CD4-positive, CD25-positive, alpha-beta regulatory T cell (primary cell): ENCODE measurements at regions not wholly inside any gene's neighbourhood (a gene's known extent, or its start where the extent isn't known, plus 50 kb on each side); places are given as distances from the start of the nearest gene placed in this dataset.

ENCODE experiments used
- ATAC-seq, 2 donors: fragments of 150-1000 bp; cut with Tn5 transposase; one replicate each; pipeline ENCODE4 v1.10.0; 2021; ENCODE audit warnings: low read depth in 2 of 2, moderate number of reproducible peaks in 2 of 2, moderate library complexity in 1 of 2
- DNase-seq, 3 donors: peaks; one replicate each; pipeline versions ENCODE4 v3.0.0 to v3.0.0-alpha.2; 2012 to 2022; ENCODE audit warnings: mixed read lengths in 1 of 3
- H3K27ac ChIP-seq: one replicate; pipeline ENCODE4 v1.7.0; 2013; ENCODE audit warnings: mild to moderate bottlenecking, low read length; ENCODE audit not compliant: insufficient read depth, poor library complexity, severe bottlenecking
- H3K27me3 ChIP-seq: one replicate; pipeline ENCODE4 v1.7.0; 2013; ENCODE audit warnings: low read length; ENCODE audit not compliant: control insufficient read depth, insufficient read depth
- H3K36me3 ChIP-seq: one replicate; pipeline ENCODE4 v1.7.0; 2013; ENCODE audit warnings: mild to moderate bottlenecking, low read length, moderate library complexity; ENCODE audit not compliant: control insufficient read depth, insufficient read depth
- H3K4me1 ChIP-seq: 2 replicates; pipeline ENCODE4 v1.7.0; 2013; ENCODE audit warnings: mild to moderate bottlenecking, low read length; ENCODE audit not compliant: insufficient read depth, control insufficient read depth, poor library complexity, severe bottlenecking
- H3K4me3 ChIP-seq: one replicate; pipeline ENCODE4 v1.7.0; 2013; ENCODE audit warnings: low read depth, mild to moderate bottlenecking, low read length, moderate library complexity
- H3K9me3 ChIP-seq, 2 experiments: 1 replicate in 1 of 2; 2 replicates in 1 of 2; pipeline ENCODE4 v1.7.0; 2013; ENCODE audit warnings: low read length in 2 of 2, mild to moderate bottlenecking in 1 of 2, moderate library complexity in 1 of 2; ENCODE audit not compliant: control insufficient read depth in 2 of 2
- H3K27ac Mint-ChIP-seq, 3 donors: one replicate each; pipeline ENCODE4 v1.8.0; 2020 to 2022; ENCODE audit warnings: mild to moderate bottlenecking in 3 of 3, mixed read lengths in 3 of 3, moderate library complexity in 2 of 3
- H3K27me3 Mint-ChIP-seq: one replicate; pipeline ENCODE4 v1.8.0; 2022; ENCODE audit warnings: mild to moderate bottlenecking, mixed read lengths
- H3K36me3 Mint-ChIP-seq: one replicate; pipeline ENCODE4 v1.8.0; 2020; ENCODE audit warnings: mixed read lengths
- H3K4me1 Mint-ChIP-seq, 4 donors: one replicate each; pipeline ENCODE4 v1.8.0; 2020 to 2022; ENCODE audit warnings: mixed read lengths in 4 of 4, mild to moderate bottlenecking in 1 of 4
- H3K4me3 Mint-ChIP-seq, 4 donors: one replicate each; pipeline ENCODE4 v1.8.0; 2020 to 2022; ENCODE audit warnings: mild to moderate bottlenecking in 4 of 4, mixed read lengths in 4 of 4, moderate library complexity in 3 of 4
- H3K9me3 Mint-ChIP-seq, 7 donors: one replicate each; pipeline ENCODE4 v1.8.0; 2020 to 2022; ENCODE audit warnings: mixed read lengths in 7 of 7, mild to moderate bottlenecking in 3 of 7, moderate library complexity in 2 of 7

DNA sequence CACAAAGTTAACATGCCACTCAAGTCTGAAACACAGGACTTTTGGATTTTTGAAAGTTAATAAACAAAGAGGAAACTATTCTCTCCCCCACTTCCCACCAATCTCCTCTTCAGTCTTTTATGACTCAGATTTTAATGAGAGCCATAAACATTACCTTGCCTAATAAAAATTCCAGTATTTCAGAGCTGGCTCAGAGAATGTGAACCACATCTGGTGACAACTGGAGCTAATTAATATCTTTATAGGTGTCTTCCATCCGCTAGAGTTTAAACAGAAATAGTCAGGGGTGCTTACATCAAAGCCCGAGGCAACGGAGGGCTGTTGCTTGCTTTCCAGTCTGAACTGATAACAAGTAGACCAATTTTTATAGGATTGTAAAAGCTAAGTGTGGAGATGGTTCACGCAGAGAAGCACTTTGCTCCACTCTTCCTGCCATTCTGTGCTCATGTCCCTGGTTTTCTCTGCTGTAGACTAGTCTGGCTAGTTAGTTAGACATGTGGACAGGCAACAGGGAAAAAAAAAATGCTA lies 363.6 kb downstream of the NR2F2 start:
- no peaks in the 10 kb centered on the region for H3K4me1 ChIP-seq
- no peaks in the 10 kb centered on the region for H3K36me3 Mint-ChIP-seq
- ATAC-seq (no peak), DNase-seq (no peak)
- peaks cover 0 to 4% (median 2%) of the 10 kb centered on the region in 7 donors for H3K9me3 Mint-ChIP-seq
- no peak overlapping the region for H3K27ac ChIP-seq
- no peaks in the 10 kb centered on the region for H3K4me1 Mint-ChIP-seq
- no peak overlapping the region for H3K4me3 Mint-ChIP-seq
- no peak overlapping the region for H3K27ac Mint-ChIP-seq
- H3K27me3 Mint-ChIP-seq, result no peaks in the 10 kb centered on the region
- no peaks in the 10 kb centered on the region for H3K36me3 ChIP-seq
- H3K4me3 ChIP-seq, result no peak overlapping the region
- no peaks in the 10 kb centered on the region for H3K9me3 ChIP-seq
- no peaks in the 10 kb centered on the region for H3K27me3 ChIP-seq

DNA sequence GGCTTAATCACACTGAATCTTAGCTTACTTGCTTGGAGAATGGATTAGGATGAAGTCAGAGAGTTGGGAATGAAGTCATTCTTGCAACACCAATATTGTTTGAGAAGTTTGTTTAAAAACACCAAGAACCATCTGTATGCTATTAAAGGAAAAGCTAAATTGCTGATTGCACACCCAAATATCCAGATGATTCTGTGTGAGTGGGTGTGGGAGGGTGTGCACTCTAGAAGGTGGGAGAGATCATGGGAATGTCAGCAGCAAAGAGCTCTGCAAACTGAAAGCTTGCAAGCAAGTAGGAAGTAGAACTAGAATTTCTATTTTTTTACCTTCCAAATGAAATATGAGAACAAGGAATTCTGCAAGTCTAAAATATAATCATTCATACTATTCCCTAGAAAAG lies 364.9 kb downstream of the NR2F2 start:
- ATAC-seq, result no peak
- Histone ChIP-seq H3K4me3 (no peak overlapping the region), H3K36me3 (no peaks in the 10 kb centered on the region), H3K27ac (no peak overlapping the region), H3K27me3 (no peaks in the 10 kb centered on the region), H3K9me3 (no peaks in the 10 kb centered on the region), H3K4me1 (no peaks in the 10 kb centered on the region)
- Mint-ChIP-seq H3K9me3 (peaks cover 0 to 3% (median 0%) of the 10 kb centered on the region in 7 donors), H3K4me1 (no peaks in the 10 kb centered on the region), H3K4me3 (no peak overlapping the region), H3K27me3 (no peaks in the 10 kb centered on the region), H3K36me3 (no peaks in the 10 kb centered on the region), H3K27ac (no peak overlapping the region)
- no peak for DNase-seq

DNA sequence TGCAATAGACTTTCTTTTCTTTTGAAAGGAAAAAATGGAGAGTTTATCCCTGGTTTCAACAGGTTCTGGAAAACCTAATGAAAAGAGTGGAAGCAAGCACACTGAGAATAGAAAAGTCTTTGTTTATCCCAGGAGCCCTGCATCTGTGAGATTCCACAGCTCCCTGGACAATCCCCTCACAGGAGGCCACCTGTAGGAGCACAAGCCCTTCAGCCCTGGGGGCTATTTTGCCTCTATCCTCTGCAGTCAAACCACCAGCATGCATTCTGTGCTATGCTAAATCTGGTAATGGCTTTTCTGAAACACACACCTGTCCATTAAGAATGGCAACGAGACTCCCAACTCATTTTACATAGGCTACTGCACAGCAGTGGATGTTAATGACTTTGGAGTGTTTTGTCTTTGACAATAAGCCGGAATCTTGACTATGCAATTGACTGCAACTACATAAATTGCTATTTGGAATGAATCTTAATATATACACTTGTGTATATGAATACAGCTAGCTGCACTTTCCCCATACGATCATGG lies 369.4 kb downstream of the NR2F2 start:
- Mint-ChIP-seq H3K4me1 (no peaks in the 10 kb centered on the region), H3K27ac (no peak overlapping the region), H3K4me3 (no peak overlapping the region), H3K9me3 (peaks cover 0 to 1% (median 0%) of the 10 kb centered on the region in 7 donors), H3K36me3 (no peaks in the 10 kb centered on the region), H3K27me3 (peaks cover 4% of the 10 kb centered on the region)
- Histone ChIP-seq H3K9me3 (no peaks in the 10 kb centered on the region), H3K36me3 (no peaks in the 10 kb centered on the region), H3K4me3 (no peak overlapping the region), H3K4me1 (no peaks in the 10 kb centered on the region), H3K27me3 (no peaks in the 10 kb centered on the region), H3K27ac (no peak overlapping the region)
- DNase-seq, result no peak
- ATAC-seq, result no peak

DNA sequence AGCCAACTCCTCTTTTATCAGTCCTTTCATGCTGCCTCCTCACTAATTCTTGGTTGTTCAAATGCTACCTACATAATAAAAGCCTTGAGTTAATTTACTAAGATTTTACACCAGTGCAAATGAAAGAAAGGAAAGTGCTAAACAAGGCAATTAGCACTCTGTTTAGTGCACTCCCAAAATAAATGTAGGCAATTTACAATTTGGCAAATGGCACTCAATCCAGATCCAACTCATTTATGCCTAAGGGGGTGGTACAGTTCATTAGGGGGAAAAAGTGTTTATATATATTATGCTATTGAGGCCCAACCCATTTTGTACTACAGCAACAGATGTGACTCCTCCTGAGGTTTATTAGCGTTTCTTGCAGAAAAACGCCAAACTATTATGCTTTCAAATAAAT lies 370.1 kb downstream of the NR2F2 start:
- Mint-ChIP-seq H3K4me3 (no peak overlapping the region), H3K27ac (no peak overlapping the region), H3K36me3 (no peaks in the 10 kb centered on the region), H3K27me3 (peaks cover 4% of the 10 kb centered on the region), H3K4me1 (no peaks in the 10 kb centered on the region), H3K9me3 (no peaks in the 10 kb centered on the region)
- H3K4me3 ChIP-seq, result no peak overlapping the region
- ATAC-seq, result no peak
- H3K27me3 ChIP-seq, result no peaks in the 10 kb centered on the region
- no peak for DNase-seq
- no peak overlapping the region for H3K27ac ChIP-seq
- H3K36me3 ChIP-seq, result no peaks in the 10 kb centered on the region
- H3K9me3 ChIP-seq, result no peaks in the 10 kb centered on the region
- no peaks in the 10 kb centered on the region for H3K4me1 ChIP-seq

DNA sequence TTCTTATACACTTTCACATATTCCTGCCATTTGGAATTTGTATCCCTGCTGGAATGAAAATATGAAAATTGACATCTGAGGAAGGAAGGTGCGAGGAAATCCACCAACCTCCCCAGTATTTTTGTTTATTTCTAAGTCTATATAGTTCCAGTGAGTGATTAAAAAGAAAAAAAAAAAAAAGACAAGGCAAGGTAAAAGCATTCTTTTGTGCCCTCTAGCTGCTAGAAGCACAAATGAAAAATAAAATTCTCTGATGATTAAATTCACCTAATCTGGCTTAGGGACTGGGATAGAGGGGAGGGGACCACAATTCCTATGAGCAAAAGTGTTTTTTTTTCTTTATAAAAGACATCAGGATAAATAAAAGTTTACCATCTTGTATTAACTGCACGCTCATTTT lies 370.9 kb downstream of the NR2F2 start:
- no peaks in the 10 kb centered on the region for H3K4me1 Mint-ChIP-seq
- no peaks in the 10 kb centered on the region for H3K36me3 ChIP-seq
- no peak for ATAC-seq

DNA sequence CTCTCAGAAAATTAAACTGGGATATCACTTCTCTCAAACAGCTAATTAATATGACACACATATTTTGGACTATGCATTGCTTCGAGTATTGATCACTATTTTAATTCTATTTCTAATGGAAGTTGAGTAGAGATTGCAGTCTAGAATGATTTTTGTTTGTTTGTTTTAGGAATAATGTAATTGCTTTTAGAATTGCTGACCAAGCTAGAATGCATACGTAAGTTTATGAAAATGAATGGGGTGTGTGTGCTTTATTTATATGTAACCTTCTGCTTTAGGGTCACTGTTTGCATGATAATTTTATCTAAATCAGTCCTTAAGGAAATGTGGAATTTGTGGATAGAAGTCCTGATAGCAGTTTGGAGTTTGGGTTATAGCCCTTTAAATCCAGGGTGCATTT lies 371.4 kb downstream of the NR2F2 start:
- Mint-ChIP-seq H3K4me3 (no peak overlapping the region), H3K9me3 (peaks cover 0 to 3% (median 0%) of the 10 kb centered on the region in 7 donors), H3K27ac (no peak overlapping the region), H3K27me3 (peaks cover 4% of the 10 kb centered on the region), H3K4me1 (no peaks in the 10 kb centered on the region), H3K36me3 (no peaks in the 10 kb centered on the region)
- Histone ChIP-seq H3K4me3 (no peak overlapping the region), H3K27ac (no peak overlapping the region), H3K9me3 (no peaks in the 10 kb centered on the region), H3K36me3 (no peaks in the 10 kb centered on the region), H3K4me1 (no peaks in the 10 kb centered on the region), H3K27me3 (no peaks in the 10 kb centered on the region)
- no peak for DNase-seq
- ATAC-seq, result no peak

More for the DNA sequence above, 370.9 kb downstream of the NR2F2 start:
- H3K27me3 ChIP-seq, result no peaks in the 10 kb centered on the region
- Mint-ChIP-seq H3K36me3 (no peaks in the 10 kb centered on the region), H3K4me3 (no peak overlapping the region), H3K27ac (no peak overlapping the region), H3K27me3 (peaks cover 4% of the 10 kb centered on the region), H3K9me3 (peaks cover 0 to 2% (median 0%) of the 10 kb centered on the region in 7 donors)
- H3K4me1 ChIP-seq, result no peaks in the 10 kb centered on the region
- no peaks in the 10 kb centered on the region for H3K9me3 ChIP-seq
- H3K4me3 ChIP-seq, result no peak overlapping the region
- no peak overlapping the region for H3K27ac ChIP-seq
- DNase-seq, result no peak

DNA sequence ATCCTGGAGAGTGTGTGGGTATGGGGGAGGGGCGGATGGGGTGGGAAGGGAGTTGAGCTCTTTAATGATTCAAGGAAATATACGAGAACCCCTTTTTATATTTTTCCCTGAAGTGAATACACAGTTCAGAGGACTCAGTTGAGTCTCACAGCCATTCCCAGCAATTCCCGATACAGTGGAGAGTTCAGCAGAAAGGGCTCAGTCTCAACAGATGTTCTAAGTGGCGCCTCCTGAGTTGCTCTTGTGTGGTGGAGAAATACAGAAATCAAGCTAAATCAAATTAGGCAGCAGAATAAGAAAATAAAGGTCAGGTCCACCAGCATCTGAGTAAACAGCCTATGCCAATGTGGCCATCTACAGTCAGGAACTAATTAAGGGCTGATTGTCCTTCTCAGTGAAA lies 372.1 kb downstream of the NR2F2 start:
- no peaks in the 10 kb centered on the region for H3K36me3 ChIP-seq
- no peaks in the 10 kb centered on the region for H3K36me3 Mint-ChIP-seq
- peaks cover 0 to 3% (median 0%) of the 10 kb centered on the region in 7 donors for H3K9me3 Mint-ChIP-seq
- no peak overlapping the region for H3K4me3 Mint-ChIP-seq
- DNase-seq (no peak), ATAC-seq (no peak)
- no peaks in the 10 kb centered on the region for H3K9me3 ChIP-seq
- H3K27me3 ChIP-seq, result no peaks in the 10 kb centered on the region
- H3K27ac ChIP-seq, result no peak overlapping the region
- no peaks in the 10 kb centered on the region for H3K4me1 ChIP-seq
- H3K4me1 Mint-ChIP-seq, result no peaks in the 10 kb centered on the region
- no peak overlapping the region for H3K27ac Mint-ChIP-seq
- peaks cover 4% of the 10 kb centered on the region for H3K27me3 Mint-ChIP-seq
- no peak overlapping the region for H3K4me3 ChIP-seq

DNA sequence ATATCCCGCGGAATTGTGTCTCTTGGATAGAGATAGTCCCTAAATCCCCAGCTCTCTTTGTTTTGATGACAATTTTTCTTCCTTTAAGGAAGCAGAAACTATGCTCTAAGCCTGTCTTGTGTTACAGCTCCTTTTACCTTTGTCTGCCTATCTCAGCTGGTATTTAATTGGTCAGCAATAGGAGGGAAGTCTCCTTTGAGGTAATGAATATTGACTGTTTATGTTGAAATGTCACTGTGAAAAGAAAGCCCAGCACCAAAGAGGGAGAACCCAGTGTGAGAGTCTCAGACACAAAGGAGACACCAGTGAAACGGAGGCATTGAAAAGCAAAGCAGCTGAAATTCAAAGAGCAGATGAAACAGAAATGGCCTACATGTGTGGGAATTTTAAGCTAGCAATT lies 372.6 kb downstream of the NR2F2 start:
- no peaks in the 10 kb centered on the region for H3K9me3 ChIP-seq
- no peaks in the 10 kb centered on the region for H3K27me3 ChIP-seq
- Mint-ChIP-seq H3K9me3 (peaks cover 0 to 3% (median 0%) of the 10 kb centered on the region in 7 donors), H3K4me1 (no peaks in the 10 kb centered on the region), H3K36me3 (no peaks in the 10 kb centered on the region), H3K27ac (no peak overlapping the region), H3K4me3 (no peak overlapping the region), H3K27me3 (peaks cover 4% of the 10 kb centered on the region)
- no peaks in the 10 kb centered on the region for H3K36me3 ChIP-seq
- DNase-seq (no peak), ATAC-seq (no peak)
- H3K4me3 ChIP-seq, result no peak overlapping the region
- no peaks in the 10 kb centered on the region for H3K4me1 ChIP-seq
- no peak overlapping the region for H3K27ac ChIP-seq
